ENCODE measurements at regions not wholly inside any gene's neighbourhood (a gene's known extent, or its start where the extent isn't known, plus 50 kb on each side); places are given as distances from the start of the nearest gene placed in this dataset.

DNA sequence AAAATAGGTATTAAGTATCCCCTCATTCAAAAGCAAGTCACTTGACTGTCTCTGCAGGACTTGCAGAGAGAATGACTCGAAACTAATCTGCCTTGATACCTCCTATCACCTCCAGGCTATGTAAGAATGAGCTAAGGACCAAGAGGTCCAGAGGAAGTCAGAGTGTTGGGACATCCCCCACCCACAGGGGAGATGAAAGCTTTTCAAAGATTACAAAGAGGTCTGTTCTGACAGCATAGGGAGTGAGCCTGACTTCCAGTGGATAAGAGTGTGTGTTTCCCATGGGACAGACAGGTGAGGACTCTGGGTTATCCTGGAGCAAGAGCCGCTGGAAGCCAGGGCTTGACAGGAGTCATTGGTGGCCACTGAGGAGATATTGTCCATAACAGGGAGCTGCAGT lies 85.0 kb upstream of the TACR1 start:
- TF ChIP-seq, protein P1, sequence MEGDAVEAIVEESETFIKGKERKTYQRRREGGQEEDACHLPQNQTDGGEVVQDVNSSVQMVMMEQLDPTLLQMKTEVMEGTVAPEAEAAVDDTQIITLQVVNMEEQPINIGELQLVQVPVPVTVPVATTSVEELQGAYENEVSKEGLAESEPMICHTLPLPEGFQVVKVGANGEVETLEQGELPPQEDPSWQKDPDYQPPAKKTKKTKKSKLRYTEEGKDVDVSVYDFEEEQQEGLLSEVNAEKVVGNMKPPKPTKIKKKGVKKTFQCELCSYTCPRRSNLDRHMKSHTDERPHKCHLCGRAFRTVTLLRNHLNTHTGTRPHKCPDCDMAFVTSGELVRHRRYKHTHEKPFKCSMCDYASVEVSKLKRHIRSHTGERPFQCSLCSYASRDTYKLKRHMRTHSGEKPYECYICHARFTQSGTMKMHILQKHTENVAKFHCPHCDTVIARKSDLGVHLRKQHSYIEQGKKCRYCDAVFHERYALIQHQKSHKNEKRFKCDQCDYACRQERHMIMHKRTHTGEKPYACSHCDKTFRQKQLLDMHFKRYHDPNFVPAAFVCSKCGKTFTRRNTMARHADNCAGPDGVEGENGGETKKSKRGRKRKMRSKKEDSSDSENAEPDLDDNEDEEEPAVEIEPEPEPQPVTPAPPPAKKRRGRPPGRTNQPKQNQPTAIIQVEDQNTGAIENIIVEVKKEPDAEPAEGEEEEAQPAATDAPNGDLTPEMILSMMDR (conservative IDR thresholded peaks at IDR 0.05; ENCODE audit: low read depth, low read length): no peak
- Histone ChIP-seq H3K4me3 (IDR thresholded peaks at IDR 0.05; ENCODE audit: insufficient read depth, low read depth, low read length) (no peak overlapping the region), H3K9ac (no peak overlapping the region), H3K27ac (no peak overlapping the region), H3K36me3 (ENCODE audit: insufficient read depth) (no peaks in the 10 kb centered on the region), H3K27me3 (ENCODE audit: insufficient read depth, low read depth) (no peaks in the 10 kb centered on the region; the same call in 1 of the 2 replicates), H3K4me2 (no peak overlapping the region), H4K20me1 (ENCODE audit: insufficient read depth) (no peaks in the 10 kb centered on the region), H3K79me2 (ENCODE audit: insufficient read depth, low read depth) (no peaks in the 10 kb centered on the region), H2AFZ (ENCODE audit: low read depth) (no peak overlapping the region), H3K4me1 (ENCODE audit: low read depth, poor library complexity, severe bottlenecking) (no peaks in the 10 kb centered on the region)

DNA sequence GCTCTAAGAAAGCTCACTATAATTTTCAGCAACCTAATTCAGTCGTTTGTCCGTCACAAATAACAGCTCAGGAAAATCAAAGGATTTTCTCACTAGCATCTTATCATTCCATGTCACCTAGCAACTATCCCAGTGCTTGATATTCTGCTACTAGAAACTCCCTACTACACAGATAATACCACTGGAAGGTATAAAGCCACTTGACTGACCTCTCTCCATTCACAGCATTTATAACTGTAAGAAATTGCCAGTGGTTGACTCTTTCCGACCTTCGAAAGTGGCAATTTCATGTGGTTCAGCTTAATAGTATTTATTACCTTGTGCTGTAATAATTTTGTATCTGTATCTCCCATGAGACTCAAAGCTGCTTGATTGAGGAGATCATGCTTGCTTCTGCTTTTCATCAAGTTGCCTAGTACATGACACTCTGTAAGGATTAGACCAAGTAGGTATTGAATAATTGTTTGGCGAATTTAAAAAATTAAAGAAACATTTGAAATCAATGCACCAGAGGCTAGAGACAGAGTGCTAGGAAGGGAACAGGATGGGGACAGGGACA lies 79.6 kb upstream of the TACR1 start:
- H4K20me1 ChIP-seq (ENCODE audit: insufficient read depth): no peaks in the 10 kb centered on the region
- no peaks in the 10 kb centered on the region for H3K36me3 ChIP-seq (ENCODE audit: insufficient read depth)
- TF ChIP-seq, protein P1 (conservative IDR thresholded peaks at IDR 0.05; ENCODE audit: low read depth, low read length): no peak
- no peaks in the 10 kb centered on the region for H3K4me1 ChIP-seq (ENCODE audit: low read depth, poor library complexity, severe bottlenecking)
- H2AFZ ChIP-seq (ENCODE audit: low read depth): no peak overlapping the region
- H3K9ac ChIP-seq: no peak overlapping the region
- no peaks in the 10 kb centered on the region for H3K79me2 ChIP-seq (ENCODE audit: insufficient read depth, low read depth)
- no peak overlapping the region for H3K4me2 ChIP-seq
- H3K27ac ChIP-seq: no peak overlapping the region
- no peak overlapping the region for H3K4me3 ChIP-seq (IDR thresholded peaks at IDR 0.05; ENCODE audit: insufficient read depth, low read depth, low read length)
- no peaks in the 10 kb centered on the region for H3K27me3 ChIP-seq (ENCODE audit: insufficient read depth, low read depth)

DNA sequence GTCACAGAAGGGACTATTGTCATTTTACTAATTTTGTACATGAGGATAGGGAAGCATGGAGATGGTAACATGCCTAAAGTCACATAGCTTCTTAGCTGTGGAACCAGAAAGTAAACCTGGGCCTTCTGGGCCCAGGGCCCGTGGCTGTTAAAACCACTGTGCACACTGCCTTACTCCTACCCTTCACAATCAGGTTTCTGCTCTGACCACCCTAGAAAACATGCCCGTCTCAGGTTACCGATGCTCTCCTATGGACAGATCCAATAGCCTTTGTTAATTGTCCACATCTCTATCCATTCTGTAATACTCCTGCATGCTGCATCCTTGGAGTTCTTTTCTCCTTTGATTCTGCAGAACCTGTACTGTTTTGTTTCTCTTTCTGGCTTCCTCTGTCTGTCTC lies 79.0 kb upstream of the TACR1 start:
- no peaks in the 10 kb centered on the region for H3K4me1 ChIP-seq (ENCODE audit: low read depth, poor library complexity, severe bottlenecking)
- H3K27ac ChIP-seq: no peak overlapping the region
- H3K27me3 ChIP-seq (ENCODE audit: insufficient read depth, low read depth): no peaks in the 10 kb centered on the region
- H2AFZ ChIP-seq (ENCODE audit: low read depth): no peak overlapping the region
- H3K9ac ChIP-seq: no peak overlapping the region
- no peaks in the 10 kb centered on the region for H3K36me3 ChIP-seq (ENCODE audit: insufficient read depth)
- no peaks in the 10 kb centered on the region for H3K79me2 ChIP-seq (ENCODE audit: insufficient read depth, low read depth)
- TF ChIP-seq, protein P1 (conservative IDR thresholded peaks at IDR 0.05; ENCODE audit: low read depth, low read length): no peak
- H3K4me3 ChIP-seq (IDR thresholded peaks at IDR 0.05; ENCODE audit: insufficient read depth, low read depth, low read length): no peak overlapping the region
- H4K20me1 ChIP-seq (ENCODE audit: insufficient read depth): no peaks in the 10 kb centered on the region
- no peak overlapping the region for H3K4me2 ChIP-seq

DNA sequence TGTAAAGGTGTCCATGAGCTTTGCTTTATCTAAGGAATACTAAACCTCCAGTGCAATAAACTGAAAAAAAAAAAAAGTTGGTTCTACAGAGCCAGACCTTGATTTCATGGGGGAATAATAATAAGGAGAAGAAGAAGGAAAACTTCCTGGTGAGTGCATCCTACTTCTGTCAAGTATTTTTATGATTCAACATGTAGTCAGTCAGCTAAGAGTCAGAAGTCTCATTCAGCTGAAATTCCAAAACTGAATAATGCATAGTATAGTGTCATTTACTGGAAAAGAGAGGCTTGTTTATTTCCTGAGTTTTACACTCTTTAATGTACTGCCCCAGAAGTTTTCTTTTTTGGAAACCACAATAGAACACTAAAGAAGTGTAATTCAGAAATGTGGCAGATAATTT lies 77.8 kb upstream of the TACR1 start:
- Histone ChIP-seq H3K27ac (no peak overlapping the region), H4K20me1 (ENCODE audit: insufficient read depth) (no peaks in the 10 kb centered on the region), H3K4me3 (IDR thresholded peaks at IDR 0.05; ENCODE audit: insufficient read depth, low read depth, low read length) (no peak overlapping the region), H3K36me3 (ENCODE audit: insufficient read depth) (no peaks in the 10 kb centered on the region), H3K9ac (no peak overlapping the region), H3K27me3 (ENCODE audit: insufficient read depth, low read depth) (no peaks in the 10 kb centered on the region), H3K4me1 (ENCODE audit: low read depth, poor library complexity, severe bottlenecking) (no peaks in the 10 kb centered on the region), H2AFZ (ENCODE audit: low read depth) (no peak overlapping the region), H3K79me2 (ENCODE audit: insufficient read depth, low read depth) (no peaks in the 10 kb centered on the region), H3K4me2 (no peak overlapping the region)
- TF ChIP-seq, protein P1 (conservative IDR thresholded peaks at IDR 0.05; ENCODE audit: low read depth, low read length): no peak

Data from KMS-11 (cell line).